ENCODE measurements at regions not wholly inside any gene's neighbourhood (a gene's known extent, or its start where the extent isn't known, plus 50 kb on each side); places are given as distances from the start of the nearest gene placed in this dataset.

DNA sequence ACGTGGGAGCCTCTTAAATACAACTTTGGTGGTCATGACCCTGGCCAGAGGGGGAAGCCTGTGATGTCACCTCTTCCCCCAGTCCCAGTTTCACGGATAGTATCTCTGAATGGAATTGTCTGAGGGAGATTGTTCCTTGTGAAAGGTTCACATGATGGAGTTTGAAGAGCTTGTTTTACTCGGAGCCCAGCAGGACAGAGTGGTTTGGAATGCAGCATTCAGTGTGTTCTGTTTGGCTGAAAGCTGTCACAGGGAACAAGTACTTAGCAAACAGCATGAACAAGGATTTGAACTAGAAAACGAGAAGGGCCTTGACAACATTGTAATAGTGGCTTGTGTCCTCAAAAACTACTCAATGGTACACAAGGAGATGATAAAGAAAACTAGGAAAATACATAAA lies 133.9 kb upstream of the CXorf66 start:
- no peak for TF ChIP-seq ZBTB7A (tag by site-specific recombination; IDR thresholded peaks at IDR 0.05; ENCODE audit: low read depth)
- TF ChIP-seq ZXDB (tag by site-specific recombination; IDR thresholded peaks at IDR 0.05) = no peak
- no peak for TF ChIP-seq CTCF (tag by site-specific recombination; IDR thresholded peaks at IDR 0.05)
- no peak for TF ChIP-seq REST (tag by site-specific recombination; IDR thresholded peaks at IDR 0.05)
- no peak for TF ChIP-seq KLF9 (tag by site-specific recombination; IDR thresholded peaks at IDR 0.05; ENCODE audit: low read depth)
- TF ChIP-seq, protein P1, sequence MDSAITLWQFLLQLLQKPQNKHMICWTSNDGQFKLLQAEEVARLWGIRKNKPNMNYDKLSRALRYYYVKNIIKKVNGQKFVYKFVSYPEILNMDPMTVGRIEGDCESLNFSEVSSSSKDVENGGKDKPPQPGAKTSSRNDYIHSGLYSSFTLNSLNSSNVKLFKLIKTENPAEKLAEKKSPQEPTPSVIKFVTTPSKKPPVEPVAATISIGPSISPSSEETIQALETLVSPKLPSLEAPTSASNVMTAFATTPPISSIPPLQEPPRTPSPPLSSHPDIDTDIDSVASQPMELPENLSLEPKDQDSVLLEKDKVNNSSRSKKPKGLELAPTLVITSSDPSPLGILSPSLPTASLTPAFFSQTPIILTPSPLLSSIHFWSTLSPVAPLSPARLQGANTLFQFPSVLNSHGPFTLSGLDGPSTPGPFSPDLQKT (IDR thresholded peaks at IDR 0.05; ENCODE audit: borderline replicate concordance, low read depth, low read length) = no peak
- no peak for TF ChIP-seq ZNF670 (tag by site-specific recombination; IDR thresholded peaks at IDR 0.05; ENCODE audit: low read depth)
- no peak for TF ChIP-seq ZNF843 (tag by site-specific recombination; IDR thresholded peaks at IDR 0.05)
- no peak for TF ChIP-seq ZNF830 (tag by site-specific recombination; IDR thresholded peaks at IDR 0.05; ENCODE audit: low read depth)
- no peak for TF ChIP-seq ZBTB49 (tag by site-specific recombination; IDR thresholded peaks at IDR 0.05; ENCODE audit: low read depth)
- no peak for TF ChIP-seq RBAK (tag by site-specific recombination; IDR thresholded peaks at IDR 0.05)
- no peak for TF ChIP-seq KLF1 (tag by site-specific recombination; IDR thresholded peaks at IDR 0.05)
- TF ChIP-seq ZNF488 (tag by site-specific recombination; IDR thresholded peaks at IDR 0.05) = no peak

Data from HEK293 (cell line).